ENCODE measurements at regions not wholly inside any gene's neighbourhood (a gene's known extent, or its start where the extent isn't known, plus 50 kb on each side); places are given as distances from the start of the nearest gene placed in this dataset.
A peak's percentile ranks its signal among the peaks of the same experiment; 100 is the strongest.

GRCh38 chr16:9495824-9496223 is 404.4 kb downstream of the HAPSTR1 start:
- no peak for DNase-seq (ENCODE audit: low read depth)
- H3K4me3 ChIP-seq (ENCODE audit: low read depth, low read length): no peak overlapping the region
- no peak for TF ChIP-seq CTCF (IDR thresholded peaks at IDR 0.05; ENCODE audit: low read depth, low read length, missing control alignments)

GRCh38 chr16:9497750-9498149 is 406.3 kb downstream of the HAPSTR1 start:
- no peak for DNase-seq (ENCODE audit: low read depth)
- TF ChIP-seq CTCF (IDR thresholded peaks at IDR 0.05; ENCODE audit: low read depth, low read length, missing control alignments): no peak
- no peak overlapping the region for H3K4me3 ChIP-seq (ENCODE audit: low read depth, low read length)

GRCh38 chr16:9499941-9500593 is 408.6 kb downstream of the HAPSTR1 start:
- no peak for DNase-seq (ENCODE audit: low read depth)
- no peak overlapping the region for H3K4me3 ChIP-seq (ENCODE audit: low read depth, low read length)
- TF ChIP-seq CTCF (IDR thresholded peaks at IDR 0.05; ENCODE audit: low read depth, low read length, missing control alignments): no peak

GRCh38 chr16:9500872-9501271 is 409.4 kb downstream of the HAPSTR1 start:
- no peak overlapping the region for H3K4me3 ChIP-seq (ENCODE audit: low read depth, low read length)
- DNase-seq (ENCODE audit: low read depth): peak; percentile 4
- TF ChIP-seq CTCF (IDR thresholded peaks at IDR 0.05; ENCODE audit: low read depth, low read length, missing control alignments): no peak

GRCh38 chr16:9503251-9503984 is 412.0 kb downstream of the HAPSTR1 start:
- DNase-seq (ENCODE audit: low read depth): no peak
- no peak overlapping the region for H3K4me3 ChIP-seq (ENCODE audit: low read depth, low read length)
- no peak for TF ChIP-seq CTCF (IDR thresholded peaks at IDR 0.05; ENCODE audit: low read depth, low read length, missing control alignments)

- TF ChIP-seq CTCF (IDR thresholded peaks at IDR 0.05; ENCODE audit: low read depth, low read length, missing control alignments): no peak
- H3K4me3 ChIP-seq (ENCODE audit: low read depth, low read length): no peak overlapping the region
- DNase-seq (ENCODE audit: low read depth): no peak
These were observed 417.0 kb downstream of the HAPSTR1 start for GRCh38 chr16:9508328-9508936.

Measured in GM12864 (cell line).